Neutrophil (primary cell): ENCODE measurements at regions not wholly inside any gene's neighbourhood (a gene's known extent, or its start where the extent isn't known, plus 50 kb on each side); places are given as distances from the start of the nearest gene placed in this dataset.

Source experiments
- H3K27ac ChIP-seq: fragments of 200-600 bp; sonication (generic); 2 replicates; pipeline ENCODE4 v1.5.1; 2016; ENCODE audit warnings: mild to moderate bottlenecking, moderate library complexity
- H3K27me3 ChIP-seq: fragments of 200-600 bp; sonication (generic); 2 replicates; pipeline ENCODE4 v1.6.0; 2016; ENCODE audit warnings: mild to moderate bottlenecking
- H3K36me3 ChIP-seq: fragments of 200-600 bp; sonication (generic); 2 replicates; pipeline ENCODE4 v1.5.1; 2017
- H3K4me1 ChIP-seq, 2 experiments: fragments of 200-600 bp in 1 of 2; sonication (generic) in 1 of 2; 1 replicate in 1 of 2; 2 replicates in 1 of 2; pipeline versions ENCODE4 v1.5.1 to v1.6.1; 2013 to 2016; ENCODE audit warnings: low read depth in 1 of 2, low read length in 1 of 2, mild to moderate bottlenecking in 1 of 2, moderate library complexity in 1 of 2; ENCODE audit not compliant: control insufficient read depth in 1 of 2, insufficient read depth in 1 of 2
- H3K4me3 ChIP-seq, 2 experiments: fragments of 200-600 bp in 1 of 2; sonication (generic) in 1 of 2; 1 replicate in 1 of 2; 2 replicates in 1 of 2; pipeline ENCODE4 v1.5.1; 2013 to 2016; ENCODE audit warnings: low read depth in 1 of 2, low read length in 1 of 2, mild to moderate bottlenecking in 1 of 2, moderate library complexity in 1 of 2
- H3K9me3 ChIP-seq: fragments of 200-600 bp; sonication (generic); 2 replicates; pipeline ENCODE4 v1.5.1; 2016
- TF ChIP-seq, protein P1 (sequence below): fragments of 200-600 bp; sonication (generic); IDR thresholded peaks from 2 replicates; pipeline ENCODE4 v1.5.1; 2016; ENCODE audit warnings: antibody characterized with exemption

DNA sequence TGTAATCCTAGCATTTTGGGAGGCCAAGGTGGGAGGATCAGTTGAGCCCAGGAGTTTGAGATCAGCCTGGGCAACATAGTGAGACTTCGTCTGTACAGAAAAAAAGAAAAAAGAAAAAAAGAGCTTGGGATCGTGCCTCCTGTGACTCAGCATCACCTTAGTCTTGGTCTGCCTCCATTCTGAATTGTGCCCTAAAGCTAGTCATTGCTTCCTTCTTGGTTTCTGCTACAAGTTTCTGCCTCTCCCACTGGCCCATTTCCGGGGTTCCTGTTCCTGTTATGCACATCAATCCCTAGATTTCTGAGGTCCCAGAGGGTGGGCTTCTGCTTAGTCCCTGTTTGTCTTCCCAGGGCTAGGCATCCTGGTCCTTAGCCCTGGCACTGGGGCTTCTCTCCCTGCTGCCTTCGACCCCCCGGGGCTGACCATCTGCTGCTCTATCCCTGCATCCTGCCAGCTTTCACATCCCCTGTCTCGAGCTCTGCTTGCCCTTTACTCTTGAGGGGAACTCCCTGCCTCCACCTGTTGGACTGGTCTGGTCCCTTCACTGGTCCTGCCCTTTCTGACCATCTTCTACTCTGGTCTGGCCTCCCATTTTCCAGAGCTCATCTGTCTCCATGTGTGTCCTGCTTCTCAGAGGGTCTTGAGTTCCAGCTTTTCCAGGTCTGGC lies 77.5 kb upstream of the ESR1 start:
- no peak overlapping the region for H3K27ac ChIP-seq
- TF ChIP-seq, protein P1, sequence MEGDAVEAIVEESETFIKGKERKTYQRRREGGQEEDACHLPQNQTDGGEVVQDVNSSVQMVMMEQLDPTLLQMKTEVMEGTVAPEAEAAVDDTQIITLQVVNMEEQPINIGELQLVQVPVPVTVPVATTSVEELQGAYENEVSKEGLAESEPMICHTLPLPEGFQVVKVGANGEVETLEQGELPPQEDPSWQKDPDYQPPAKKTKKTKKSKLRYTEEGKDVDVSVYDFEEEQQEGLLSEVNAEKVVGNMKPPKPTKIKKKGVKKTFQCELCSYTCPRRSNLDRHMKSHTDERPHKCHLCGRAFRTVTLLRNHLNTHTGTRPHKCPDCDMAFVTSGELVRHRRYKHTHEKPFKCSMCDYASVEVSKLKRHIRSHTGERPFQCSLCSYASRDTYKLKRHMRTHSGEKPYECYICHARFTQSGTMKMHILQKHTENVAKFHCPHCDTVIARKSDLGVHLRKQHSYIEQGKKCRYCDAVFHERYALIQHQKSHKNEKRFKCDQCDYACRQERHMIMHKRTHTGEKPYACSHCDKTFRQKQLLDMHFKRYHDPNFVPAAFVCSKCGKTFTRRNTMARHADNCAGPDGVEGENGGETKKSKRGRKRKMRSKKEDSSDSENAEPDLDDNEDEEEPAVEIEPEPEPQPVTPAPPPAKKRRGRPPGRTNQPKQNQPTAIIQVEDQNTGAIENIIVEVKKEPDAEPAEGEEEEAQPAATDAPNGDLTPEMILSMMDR = no peak
- H3K27me3 ChIP-seq = no peaks in the 10 kb centered on the region
- no peaks in the 10 kb centered on the region for H3K9me3 ChIP-seq
- no peak overlapping the region for H3K4me3 ChIP-seq
- no peaks in the 10 kb centered on the region for H3K36me3 ChIP-seq
- H3K4me1 ChIP-seq = no peaks in the 10 kb centered on the region

DNA sequence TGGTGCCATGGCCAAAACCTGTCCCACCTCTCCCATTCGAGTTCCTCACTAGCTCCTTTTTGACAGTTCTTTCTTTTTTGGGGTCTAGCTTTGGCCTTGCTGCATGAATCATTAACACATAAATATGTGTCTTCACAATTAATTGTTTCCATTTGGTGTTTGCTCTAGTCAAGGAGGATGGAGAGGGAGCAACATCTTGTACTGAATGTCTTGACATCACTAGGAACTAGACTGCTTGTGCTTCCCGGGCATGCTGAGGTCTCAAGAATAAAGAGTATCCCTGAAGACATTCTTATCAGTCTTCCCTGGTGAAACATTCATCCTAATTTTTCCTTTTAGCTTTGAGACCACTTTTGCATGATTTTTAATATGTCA lies 77.0 kb upstream of the ESR1 start:
- H3K36me3 ChIP-seq = no peaks in the 10 kb centered on the region
- no peak overlapping the region for H3K4me3 ChIP-seq
- H3K4me1 ChIP-seq = no peaks in the 10 kb centered on the region
- TF ChIP-seq, protein P1 = no peak
- no peaks in the 10 kb centered on the region for H3K9me3 ChIP-seq
- no peak overlapping the region for H3K27ac ChIP-seq
- no peaks in the 10 kb centered on the region for H3K27me3 ChIP-seq

DNA sequence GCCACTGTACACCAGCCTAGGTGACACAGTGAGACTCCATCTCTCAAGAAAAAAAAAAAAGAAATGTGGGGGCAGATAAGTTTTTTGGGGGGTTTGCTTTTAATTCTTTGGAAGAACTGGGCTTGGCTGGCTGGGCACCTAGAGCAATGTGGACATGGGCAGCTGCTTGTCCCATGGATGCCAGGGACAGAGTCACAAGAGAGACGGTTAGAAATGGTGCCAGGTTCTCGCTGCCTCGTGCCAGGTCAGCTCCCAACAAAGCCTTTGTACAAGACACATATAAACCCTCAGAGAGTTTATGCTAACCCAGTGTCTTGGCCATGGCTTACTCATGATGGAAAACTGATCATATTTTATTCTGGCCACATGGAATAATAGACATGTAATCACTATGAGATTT lies 76.2 kb upstream of the ESR1 start:
- no peak overlapping the region for H3K27ac ChIP-seq
- H3K27me3 ChIP-seq = no peaks in the 10 kb centered on the region
- TF ChIP-seq, protein P1 = no peak
- H3K36me3 ChIP-seq = no peaks in the 10 kb centered on the region
- no peak overlapping the region for H3K4me3 ChIP-seq
- H3K4me1 ChIP-seq = no peaks in the 10 kb centered on the region
- H3K9me3 ChIP-seq = no peaks in the 10 kb centered on the region

DNA sequence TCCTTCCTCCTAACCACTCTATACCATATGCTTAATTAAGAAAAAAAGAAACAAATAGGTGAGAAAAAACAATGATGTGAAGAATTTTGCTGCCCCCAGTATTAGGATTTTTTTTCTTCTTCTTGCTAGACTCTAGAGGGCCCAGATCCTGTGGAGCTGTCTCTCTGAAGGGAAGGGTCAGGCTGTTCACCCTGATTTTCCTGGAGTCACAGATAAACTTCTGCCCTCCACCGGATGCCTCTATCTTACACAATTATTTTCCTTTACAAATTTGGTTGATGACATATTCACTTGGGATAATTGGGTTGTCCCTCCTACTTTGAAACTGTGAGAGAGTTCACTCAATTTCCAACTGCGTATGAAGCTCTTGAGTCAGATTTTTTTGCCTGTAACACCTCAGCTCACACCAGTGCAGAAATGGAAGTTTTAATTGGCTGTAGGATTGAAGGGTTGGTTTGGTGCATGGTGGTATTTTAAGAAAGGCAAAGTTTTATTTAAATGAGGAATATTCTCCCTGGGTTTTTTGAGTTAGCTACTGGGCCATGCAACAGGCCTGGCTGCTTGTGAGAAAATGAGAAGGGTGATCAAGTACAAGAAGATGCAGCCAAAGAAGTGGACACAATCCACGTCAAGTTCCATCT lies 73.7 kb upstream of the ESR1 start:
- no peak overlapping the region for H3K4me3 ChIP-seq
- no peak overlapping the region for H3K27ac ChIP-seq
- no peaks in the 10 kb centered on the region for H3K36me3 ChIP-seq
- no peaks in the 10 kb centered on the region for H3K9me3 ChIP-seq
- no peaks in the 10 kb centered on the region for H3K27me3 ChIP-seq
- H3K4me1 ChIP-seq = no peaks in the 10 kb centered on the region
- TF ChIP-seq, protein P1 = no peak

DNA sequence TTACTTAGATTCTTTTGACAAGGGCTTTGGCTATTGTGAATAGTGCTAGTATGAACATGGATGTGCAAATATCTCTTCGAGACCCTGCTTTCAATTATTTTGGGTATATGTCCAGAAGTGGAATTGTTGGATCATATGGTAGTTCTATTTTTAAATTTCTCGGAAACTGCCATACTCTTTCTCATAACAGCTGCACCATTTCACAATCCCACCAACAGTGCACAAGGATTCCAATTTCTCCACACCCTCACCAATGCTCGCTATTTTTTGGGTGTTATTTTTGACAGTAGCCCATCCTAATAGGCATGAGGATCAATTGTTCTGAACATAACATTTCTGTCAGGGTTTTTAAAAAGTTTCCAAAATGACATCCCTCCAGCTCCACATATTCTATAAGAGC lies 69.2 kb upstream of the ESR1 start:
- no peak overlapping the region for H3K27ac ChIP-seq
- H3K4me1 ChIP-seq = no peaks in the 10 kb centered on the region
- H3K9me3 ChIP-seq = no peaks in the 10 kb centered on the region
- TF ChIP-seq, protein P1 = no peak
- H3K27me3 ChIP-seq = no peaks in the 10 kb centered on the region
- H3K4me3 ChIP-seq = no peak overlapping the region
- H3K36me3 ChIP-seq = no peaks in the 10 kb centered on the region
